Ishikawa (cell line): ENCODE measurements at regions not wholly inside any gene's neighbourhood (a gene's known extent, or its start where the extent isn't known, plus 50 kb on each side); places are given as distances from the start of the nearest gene placed in this dataset.

ENCODE experiments used
- CEBPB ChIP-seq: IDR thresholded peaks from 2 replicates; pipeline ENCODE4 v1.6.1; 2012
- CREB1 ChIP-seq: IDR thresholded peaks from 2 replicates; pipeline ENCODE4 v1.6.1; 2012; ENCODE audit warnings: low read depth
- EGR1 ChIP-seq: IDR thresholded peaks from 2 replicates; pipeline ENCODE4 v1.6.1; 2012
- EP300 ChIP-seq: IDR thresholded peaks from 2 replicates; pipeline ENCODE4 v1.6.1; 2012; ENCODE audit warnings: borderline replicate concordance
- FOXM1 ChIP-seq: IDR thresholded peaks from 2 replicates; pipeline ENCODE4 v1.6.1; 2012; ENCODE audit warnings: low read depth, borderline replicate concordance
- NFIC ChIP-seq: IDR thresholded peaks from 2 replicates; pipeline ENCODE4 v1.6.1; 2012
- RAD21 ChIP-seq: IDR thresholded peaks from 2 replicates; pipeline ENCODE4 v1.6.1; 2012; ENCODE audit warnings: low read depth
- TAF1 ChIP-seq: IDR thresholded peaks from 2 replicates; pipeline ENCODE4 v1.6.1; 2012; ENCODE audit warnings: low read depth, mild to moderate bottlenecking
- TCF12 ChIP-seq: IDR thresholded peaks from 2 replicates; pipeline ENCODE4 v1.6.1; 2012; ENCODE audit warnings: low read depth
- TEAD4 ChIP-seq: IDR thresholded peaks from 2 replicates; pipeline ENCODE4 v1.6.1; 2012
- YY1 ChIP-seq: IDR thresholded peaks from 2 replicates; pipeline ENCODE4 v1.6.1; 2012; ENCODE audit warnings: low read depth
- ZBTB7A ChIP-seq: IDR thresholded peaks from 2 replicates; pipeline ENCODE4 v1.6.1; 2012; ENCODE audit warnings: low read depth
- TF ChIP-seq, protein P1 (sequence below): IDR thresholded peaks from 2 replicates; pipeline ENCODE4 v1.6.1; 2012
- TF ChIP-seq, protein P2 (sequence below): IDR thresholded peaks from 2 replicates; pipeline ENCODE4 v1.6.1; 2012; ENCODE audit warnings: low read depth, mild to moderate bottlenecking
- TF ChIP-seq, protein P3 (sequence below): IDR thresholded peaks from 2 replicates; pipeline ENCODE4 v1.6.1; 2012

DNA sequence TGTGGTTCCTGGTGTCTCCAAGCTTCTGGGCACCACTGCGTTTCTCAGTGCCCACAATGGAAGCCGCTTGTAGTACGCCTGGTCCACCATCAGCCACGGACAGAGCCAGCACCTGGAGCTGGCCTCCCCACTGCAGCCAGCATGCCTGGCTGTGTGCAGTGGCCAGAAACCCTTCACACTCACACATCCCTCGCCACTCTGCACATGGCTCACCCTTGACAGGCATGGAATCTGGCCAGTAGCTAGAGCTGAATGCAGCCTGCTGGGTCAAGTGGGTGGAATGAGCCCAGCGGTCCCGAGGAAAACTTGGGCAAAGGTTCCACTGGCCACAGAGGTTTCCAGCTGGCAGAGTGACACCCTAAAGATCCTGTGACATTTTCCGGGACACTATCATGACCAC, 146.0 kb upstream of the ADO start:
- TF ChIP-seq RAD21 (no peak), CEBPB (no peak), EP300 (no peak)

DNA sequence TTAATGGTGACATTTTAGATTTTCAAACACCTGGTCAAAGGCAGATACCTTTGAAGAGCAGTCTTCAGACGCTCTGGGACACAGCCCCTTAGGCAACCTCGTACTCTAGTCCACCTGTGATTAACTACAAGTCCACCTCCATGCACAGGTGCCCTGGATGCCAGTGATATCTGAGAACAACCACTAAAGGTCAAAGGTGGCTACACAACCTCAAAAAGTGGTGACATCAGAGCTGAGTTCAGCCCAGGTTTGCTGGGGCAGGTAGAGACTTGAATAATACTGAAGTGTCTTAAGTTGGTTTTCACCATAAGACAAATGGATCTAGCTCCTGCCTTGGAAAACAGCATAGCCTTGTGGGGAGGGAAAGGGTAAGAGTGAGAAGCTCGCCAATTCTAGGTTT, 143.4 kb upstream of the ADO start:
- TF ChIP-seq TAF1, result no peak
- no peak for TF ChIP-seq FOXM1
- no peak for TF ChIP-seq EP300
- no peak for TF ChIP-seq RAD21
- TF ChIP-seq, protein P1, sequence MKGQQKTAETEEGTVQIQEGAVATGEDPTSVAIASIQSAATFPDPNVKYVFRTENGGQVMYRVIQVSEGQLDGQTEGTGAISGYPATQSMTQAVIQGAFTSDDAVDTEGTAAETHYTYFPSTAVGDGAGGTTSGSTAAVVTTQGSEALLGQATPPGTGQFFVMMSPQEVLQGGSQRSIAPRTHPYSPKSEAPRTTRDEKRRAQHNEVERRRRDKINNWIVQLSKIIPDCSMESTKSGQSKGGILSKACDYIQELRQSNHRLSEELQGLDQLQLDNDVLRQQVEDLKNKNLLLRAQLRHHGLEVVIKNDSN, result no peak
- TF ChIP-seq, protein P2, sequence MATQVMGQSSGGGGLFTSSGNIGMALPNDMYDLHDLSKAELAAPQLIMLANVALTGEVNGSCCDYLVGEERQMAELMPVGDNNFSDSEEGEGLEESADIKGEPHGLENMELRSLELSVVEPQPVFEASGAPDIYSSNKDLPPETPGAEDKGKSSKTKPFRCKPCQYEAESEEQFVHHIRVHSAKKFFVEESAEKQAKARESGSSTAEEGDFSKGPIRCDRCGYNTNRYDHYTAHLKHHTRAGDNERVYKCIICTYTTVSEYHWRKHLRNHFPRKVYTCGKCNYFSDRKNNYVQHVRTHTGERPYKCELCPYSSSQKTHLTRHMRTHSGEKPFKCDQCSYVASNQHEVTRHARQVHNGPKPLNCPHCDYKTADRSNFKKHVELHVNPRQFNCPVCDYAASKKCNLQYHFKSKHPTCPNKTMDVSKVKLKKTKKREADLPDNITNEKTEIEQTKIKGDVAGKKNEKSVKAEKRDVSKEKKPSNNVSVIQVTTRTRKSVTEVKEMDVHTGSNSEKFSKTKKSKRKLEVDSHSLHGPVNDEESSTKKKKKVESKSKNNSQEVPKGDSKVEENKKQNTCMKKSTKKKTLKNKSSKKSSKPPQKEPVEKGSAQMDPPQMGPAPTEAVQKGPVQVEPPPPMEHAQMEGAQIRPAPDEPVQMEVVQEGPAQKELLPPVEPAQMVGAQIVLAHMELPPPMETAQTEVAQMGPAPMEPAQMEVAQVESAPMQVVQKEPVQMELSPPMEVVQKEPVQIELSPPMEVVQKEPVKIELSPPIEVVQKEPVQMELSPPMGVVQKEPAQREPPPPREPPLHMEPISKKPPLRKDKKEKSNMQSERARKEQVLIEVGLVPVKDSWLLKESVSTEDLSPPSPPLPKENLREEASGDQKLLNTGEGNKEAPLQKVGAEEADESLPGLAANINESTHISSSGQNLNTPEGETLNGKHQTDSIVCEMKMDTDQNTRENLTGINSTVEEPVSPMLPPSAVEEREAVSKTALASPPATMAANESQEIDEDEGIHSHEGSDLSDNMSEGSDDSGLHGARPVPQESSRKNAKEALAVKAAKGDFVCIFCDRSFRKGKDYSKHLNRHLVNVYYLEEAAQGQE, result no peak
- no peak for TF ChIP-seq TEAD4
- no peak for TF ChIP-seq NFIC
- no peak for TF ChIP-seq CREB1
- TF ChIP-seq, protein P3, sequence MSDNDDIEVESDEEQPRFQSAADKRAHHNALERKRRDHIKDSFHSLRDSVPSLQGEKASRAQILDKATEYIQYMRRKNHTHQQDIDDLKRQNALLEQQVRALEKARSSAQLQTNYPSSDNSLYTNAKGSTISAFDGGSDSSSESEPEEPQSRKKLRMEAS, result no peak
- no peak for TF ChIP-seq ZBTB7A

DNA sequence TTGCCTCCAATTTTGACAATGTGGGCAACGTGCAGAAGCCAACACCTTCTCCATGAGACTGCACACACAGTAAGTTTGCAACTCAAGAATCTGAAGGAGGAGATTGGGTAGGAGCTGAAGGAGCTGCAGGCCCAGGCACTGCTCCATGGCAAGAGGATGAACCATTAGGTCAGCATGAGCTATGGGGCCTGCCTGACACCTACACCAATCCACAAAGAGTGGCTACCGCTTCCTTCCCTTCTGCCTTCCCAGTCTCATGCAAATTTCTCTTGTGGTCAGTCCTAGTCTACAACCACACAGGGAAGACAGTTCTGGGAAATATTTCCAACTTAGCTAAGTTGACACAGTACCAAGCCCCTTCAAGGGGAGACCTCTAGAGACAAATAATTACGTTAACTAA, 142.0 kb upstream of the ADO start:
- TF ChIP-seq RAD21, result no peak
- no peak for TF ChIP-seq CREB1
- TF ChIP-seq FOXM1, result no peak
- TF ChIP-seq, protein P2, result no peak
- no peak for TF ChIP-seq TCF12
- TF ChIP-seq CEBPB, result no peak
- TF ChIP-seq, protein P1, result no peak
- no peak for TF ChIP-seq NFIC
- no peak for TF ChIP-seq TAF1
- no peak for TF ChIP-seq EGR1
- no peak for TF ChIP-seq EP300
- no peak for TF ChIP-seq YY1
- TF ChIP-seq, protein P3, result no peak
- TF ChIP-seq TEAD4, result no peak
- TF ChIP-seq ZBTB7A, result no peak

DNA sequence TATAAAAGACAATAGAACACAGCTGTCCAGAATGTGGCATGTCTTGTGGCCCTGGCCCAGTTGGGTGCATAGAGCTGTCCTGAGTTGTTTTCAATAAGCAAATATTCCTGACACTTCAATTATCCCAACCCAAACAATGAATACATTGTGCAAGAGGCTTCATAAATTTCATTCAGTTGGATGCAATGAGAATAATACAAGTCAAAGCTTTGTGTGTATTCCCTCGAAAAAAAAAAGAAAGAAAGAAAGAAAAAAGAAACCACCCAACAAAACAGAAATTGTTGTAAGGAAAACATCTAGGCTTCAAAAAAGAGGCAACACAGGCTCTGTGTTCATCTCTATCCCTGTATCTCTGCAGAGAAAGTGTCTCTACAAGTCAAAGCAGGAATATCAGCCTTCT, 138.7 kb upstream of the ADO start:
- TF ChIP-seq FOXM1, result no peak

DNA sequence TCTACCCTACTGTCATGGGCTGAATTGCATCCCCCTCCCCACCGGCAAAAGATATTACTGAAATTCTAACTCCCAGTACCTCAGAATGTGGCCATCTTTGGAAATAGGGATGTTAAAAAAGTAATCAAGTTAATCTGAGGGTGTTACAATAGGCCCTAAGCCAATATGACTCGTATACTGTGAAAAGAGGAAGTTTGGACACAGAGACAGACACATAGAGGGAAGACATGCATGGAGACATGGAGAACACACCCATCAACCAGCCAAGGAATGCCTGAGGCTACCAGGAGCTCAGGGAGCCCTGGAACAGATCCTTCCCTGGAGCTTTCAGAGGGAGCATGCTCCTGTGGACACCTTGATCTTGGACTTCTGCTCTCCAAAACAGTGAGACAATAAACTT, 138.2 kb upstream of the ADO start:
- TF ChIP-seq TCF12, result no peak
- TF ChIP-seq TEAD4, result no peak
- TF ChIP-seq, protein P3, result no peak
- TF ChIP-seq CREB1, result no peak
- no peak for TF ChIP-seq EP300
- no peak for TF ChIP-seq EGR1
- TF ChIP-seq TAF1, result no peak
- no peak for TF ChIP-seq RAD21
- TF ChIP-seq ZBTB7A, result no peak
- no peak for TF ChIP-seq NFIC
- TF ChIP-seq, protein P1, result no peak
- TF ChIP-seq YY1, result no peak
- no peak for TF ChIP-seq CEBPB
- TF ChIP-seq, protein P2, result no peak
